Neural cell (in vitro differentiated cells): ENCODE measurements at regions not wholly inside any gene's neighbourhood (a gene's known extent, or its start where the extent isn't known, plus 50 kb on each side); places are given as distances from the start of the nearest gene placed in this dataset.

Source experiments
- H2AFZ ChIP-seq: fragments of 200-600, 300-800 bp; sonication (generic), shearing (Covaris generic); 2 replicates; pipeline ENCODE4 v1.6.0; 2014; ENCODE audit warnings: low read depth, mild to moderate bottlenecking, antibody characterized with exemption, low read length, moderate library complexity
- H3F3A ChIP-seq: fragments of 200-600 bp; shearing (Covaris generic); 2 replicates; pipeline ENCODE4 v1.6.1; 2016; ENCODE audit warnings: mild to moderate bottlenecking, moderate library complexity, mixed read lengths, antibody characterized with exemption, low read length; ENCODE audit not compliant: insufficient read depth, poor library complexity, severe bottlenecking
- H3K27ac ChIP-seq: fragments of 200-600, 300-800 bp; sonication (generic), shearing (Covaris generic); 2 replicates; pipeline ENCODE4 v1.5.1; 2014; ENCODE audit warnings: mild to moderate bottlenecking, low read length, moderate library complexity
- H3K27me3 ChIP-seq: fragments of 300-800, 200-600 bp; sonication (generic), shearing (Covaris generic); 2 replicates; pipeline ENCODE4 v1.6.0; 2014; ENCODE audit warnings: mild to moderate bottlenecking, low read depth, low read length, moderate library complexity; ENCODE audit not compliant: insufficient read depth
- H3K36me3 ChIP-seq: fragments of 300-800, 200-600 bp; sonication (generic), shearing (Covaris generic); 2 replicates; pipeline ENCODE4 v1.5.1; 2014; ENCODE audit warnings: mild to moderate bottlenecking, antibody characterized with exemption, low read length, moderate library complexity; ENCODE audit not compliant: insufficient read depth
- H3K4me2 ChIP-seq: fragments of 300-800, 200-600 bp; sonication (generic), shearing (Covaris generic); 2 replicates; pipeline ENCODE4 v1.6.0; 2014; ENCODE audit warnings: mild to moderate bottlenecking, low read length
- H3K4me3 ChIP-seq: fragments of 300-800, 200-600 bp; sonication (generic), shearing (Covaris generic); 2 replicates; pipeline ENCODE4 v1.5.1; 2014; ENCODE audit warnings: mild to moderate bottlenecking, low read length, moderate library complexity
- H3K79me2 ChIP-seq: fragments of 200-600 bp; shearing (Covaris generic); replicated peaks from 2 replicates; pipeline ENCODE4 v1.6.0; 2014; ENCODE audit warnings: mild to moderate bottlenecking, low read length, moderate library complexity; ENCODE audit not compliant: insufficient read depth
- H3K9ac ChIP-seq: fragments of 300-800, 200-600 bp; sonication (generic), shearing (Covaris generic); 2 replicates; pipeline ENCODE4 v1.6.1; 2016; ENCODE audit warnings: mild to moderate bottlenecking, low read length, mixed read lengths
- H3K9me2 ChIP-seq: fragments of 200-600 bp; shearing (Covaris generic); 2 replicates; pipeline ENCODE4 v1.6.1; 2016; ENCODE audit warnings: mild to moderate bottlenecking, low read length, mixed read lengths; ENCODE audit not compliant: insufficient read depth
- H3K9me3 ChIP-seq: fragments of 200-600, 300-800 bp; sonication (generic), shearing (Covaris generic); 2 replicates; pipeline ENCODE4 v1.6.1; 2016; ENCODE audit warnings: mild to moderate bottlenecking, mixed run types, low read length, moderate library complexity, mixed read lengths
- H4K20me1 ChIP-seq: fragments of 200-600 bp; shearing (Covaris generic); 2 replicates; pipeline ENCODE4 v1.6.1; 2016; ENCODE audit warnings: mild to moderate bottlenecking, mixed run types; ENCODE audit not compliant: insufficient read depth
- CTCF ChIP-seq: fragments of 450-650 bp; IDR thresholded peaks from 2 replicates; pipeline ENCODE4 v1.5.1; 2014; ENCODE audit warnings: antibody characterized with exemption, mild to moderate bottlenecking, moderate library complexity; ENCODE audit not compliant: poor library complexity, severe bottlenecking
- EP300 ChIP-seq: fragments of 450-650 bp; conservative IDR thresholded peaks from 2 replicates; pipeline ENCODE4 v1.6.1; 2014; ENCODE audit warnings: antibody characterized with exemption, mild to moderate bottlenecking, moderate library complexity; ENCODE audit not compliant: poor library complexity, severe bottlenecking
- EZH2 ChIP-seq: fragments of 200-600, 300-800 bp; shearing (Covaris generic), sonication (generic); IDR thresholded peaks from 2 replicates; pipeline ENCODE4 v1.6.1; 2014; ENCODE audit warnings: antibody characterized with exemption, low read length, borderline replicate concordance, mild to moderate bottlenecking; ENCODE audit not compliant: insufficient read depth, poor library complexity, severe bottlenecking
- MXI1 ChIP-seq: fragments of 450-650 bp; conservative IDR thresholded peaks from 2 replicates; pipeline ENCODE4 v1.6.1; 2014; ENCODE audit warnings: antibody characterized with exemption, mild to moderate bottlenecking; ENCODE audit not compliant: poor library complexity, severe bottlenecking
- POLR2AphosphoS5 ChIP-seq: IDR thresholded peaks from 2 replicates; pipeline ENCODE4 v1.6.1; 2012
- RAD21 ChIP-seq: fragments of 450-650 bp; conservative IDR thresholded peaks from 2 replicates; pipeline ENCODE4 v1.6.1; 2014; ENCODE audit warnings: antibody characterized with exemption, mild to moderate bottlenecking, moderate library complexity
- REST ChIP-seq: IDR thresholded peaks from 2 replicates; pipeline ENCODE4 v1.6.1; 2012; ENCODE audit warnings: borderline replicate concordance
- SMC3 ChIP-seq: fragments of 450-650 bp; conservative IDR thresholded peaks from 2 replicates; pipeline ENCODE4 v1.6.1; 2014; ENCODE audit warnings: antibody characterized with exemption, mild to moderate bottlenecking, moderate library complexity; ENCODE audit not compliant: poor library complexity
- TAF1 ChIP-seq: IDR thresholded peaks from 2 replicates; pipeline ENCODE4 v1.6.1; 2012; ENCODE audit warnings: low read depth

- H3K27ac ChIP-seq: no peak overlapping the region
- H3K27me3 ChIP-seq: no peaks in the 10 kb centered on the region
- no peaks in the 10 kb centered on the region for H3K9me3 ChIP-seq
- no peaks in the 10 kb centered on the region for H3K36me3 ChIP-seq
- no peak overlapping the region for H2AFZ ChIP-seq
- H4K20me1 ChIP-seq: no peaks in the 10 kb centered on the region
- no peaks in the 10 kb centered on the region for H3F3A ChIP-seq
- no peak overlapping the region for H3K4me3 ChIP-seq
- no peaks in the 10 kb centered on the region for H3K79me2 ChIP-seq
- H3K9ac ChIP-seq: no peak overlapping the region
- no peaks in the 10 kb centered on the region for H3K9me2 ChIP-seq
- TF ChIP-seq EZH2 (no peak), MXI1 (no peak), SMC3 (no peak), RAD21 (no peak), REST (no peak), EP300 (no peak), POLR2AphosphoS5 (no peak), CTCF (no peak), TAF1 (no peak)
- no peak overlapping the region for H3K4me2 ChIP-seq
Observed at GRCh38 chr2:83561592-83561991, 897.5 kb downstream of the SUCLG1 start.

- Histone ChIP-seq H3K9me3 (no peaks in the 10 kb centered on the region), H2AFZ (no peak overlapping the region), H3K4me3 (no peak overlapping the region), H4K20me1 (no peaks in the 10 kb centered on the region), H3K4me2 (no peak overlapping the region), H3K9ac (no peak overlapping the region), H3K79me2 (no peaks in the 10 kb centered on the region), H3F3A (no peaks in the 10 kb centered on the region), H3K36me3 (no peaks in the 10 kb centered on the region), H3K9me2 (no peaks in the 10 kb centered on the region), H3K27ac (no peak overlapping the region), H3K27me3 (no peaks in the 10 kb centered on the region)
- no peak for TF ChIP-seq TAF1
- no peak for TF ChIP-seq REST
- TF ChIP-seq MXI1: no peak
- TF ChIP-seq POLR2AphosphoS5: no peak
- TF ChIP-seq EZH2: no peak
- TF ChIP-seq CTCF: no peak
- TF ChIP-seq RAD21: no peak
- TF ChIP-seq EP300: no peak
- no peak for TF ChIP-seq SMC3
Observed at GRCh38 chr2:83536556-83536955, 922.5 kb downstream of the SUCLG1 start.
